Transverse colon (tissue), 4 donors: ENCODE measurements at regions not wholly inside any gene's neighbourhood (a gene's known extent, or its start where the extent isn't known, plus 50 kb on each side); places are given as distances from the start of the nearest gene placed in this dataset.

Source experiments
- DNase-seq: peaks from one replicate; pipeline ENCODE4 v3.0.0-alpha.2; 2019
- H3K27ac ChIP-seq, 4 donors: fragments of 200-600 bp; sonication (generic); 2 replicates each; pipeline ENCODE4 v1.5.1; 2016 to 2018; ENCODE audit warnings: inconsistent platforms in 4 of 4
- H3K27me3 ChIP-seq: fragments of 200-600 bp; sonication (generic); 2 replicates; pipeline ENCODE4 v1.5.1; 2017; ENCODE audit warnings: inconsistent platforms
- H3K36me3 ChIP-seq, 4 donors: fragments of 200-600 bp; sonication (generic); 2 replicates each; pipeline ENCODE4 v1.5.1; 2017 to 2019; ENCODE audit warnings: inconsistent platforms in 4 of 4
- H3K4me1 ChIP-seq, 4 donors: fragments of 200-600 bp; sonication (generic); 2 replicates each; pipeline ENCODE4 v1.5.1; 2017 to 2020; ENCODE audit warnings: inconsistent platforms in 4 of 4
- H3K4me3 ChIP-seq, 4 donors: fragments of 200-600 bp; sonication (generic); 1 replicate in 1 of 4; 2 replicates in 3 of 4; pipeline versions ENCODE4 v1.5.1 to v1.6.1; 2017 to 2019; ENCODE audit warnings: inconsistent platforms in 4 of 4
- H3K9me3 ChIP-seq, 2 donors: fragments of 200-600 bp; sonication (generic); 2 replicates each; pipeline ENCODE4 v1.5.1; 2017 to 2019; ENCODE audit warnings: inconsistent platforms in 2 of 2
- EP300 ChIP-seq: sonication (generic); formaldehyde crosslinking; IDR thresholded peaks from one replicate; pipeline ENCODE4 v1.6.1; 2017; ENCODE audit warnings: antibody characterized with exemption, low read depth
- POLR2A ChIP-seq: fragments of 450-650 bp; IDR thresholded peaks from one replicate; pipeline ENCODE4 v1.6.1; 2016; ENCODE audit warnings: antibody characterized with exemption, mild to moderate bottlenecking, moderate library complexity
- POLR2AphosphoS5 ChIP-seq, 3 donors: sonication (generic); formaldehyde crosslinking; IDR thresholded peaks; one replicate each; pipeline ENCODE4 v1.6.1; 2016; ENCODE audit warnings: antibody characterized with exemption in 3 of 3
- WGBS, 2 donors: methylation state at CpG; one replicate each; pipeline ENCODE4 v1.1.5; 2018; ENCODE audit warnings: low coverage in 1 of 2; 5-methylcytosine and 5-hydroxymethylcytosine counted together
- in situ Hi-C, 4 donors: fragments of 200-750 bp; cut with MboI; loops; one replicate each; pipeline versions ENCODE4 v1.15.0 to v1.15.1; 2017; ENCODE audit warnings: low sequenced_read_pairs in 3 of 4, low pct_ligation_motif_present in 1 of 4, low pct_unique_long_range_greater_than_20kb in 1 of 4
- intact Hi-C: fragments of 100-400 bp; cut with DNase I; formaldehyde crosslinking; loops from one replicate; pipeline ENCODE4 v1.15.1; 2023; ENCODE audit warnings: low total_unique reads
- TF ChIP-seq, protein P1 (sequence below), 5 experiments: fragments of 200-600 bp in 3 of 5; fragments of 450-650 bp in 2 of 5; sonication (generic) in 3 of 5; IDR thresholded peaks; 1 replicate in 2 of 5; 2 replicates in 3 of 5; pipeline ENCODE4 v1.5.1; 2016 to 2017; ENCODE audit warnings: antibody characterized with exemption in 5 of 5, inconsistent platforms in 3 of 5, mild to moderate bottlenecking in 2 of 5, moderate library complexity in 1 of 5

DNA sequence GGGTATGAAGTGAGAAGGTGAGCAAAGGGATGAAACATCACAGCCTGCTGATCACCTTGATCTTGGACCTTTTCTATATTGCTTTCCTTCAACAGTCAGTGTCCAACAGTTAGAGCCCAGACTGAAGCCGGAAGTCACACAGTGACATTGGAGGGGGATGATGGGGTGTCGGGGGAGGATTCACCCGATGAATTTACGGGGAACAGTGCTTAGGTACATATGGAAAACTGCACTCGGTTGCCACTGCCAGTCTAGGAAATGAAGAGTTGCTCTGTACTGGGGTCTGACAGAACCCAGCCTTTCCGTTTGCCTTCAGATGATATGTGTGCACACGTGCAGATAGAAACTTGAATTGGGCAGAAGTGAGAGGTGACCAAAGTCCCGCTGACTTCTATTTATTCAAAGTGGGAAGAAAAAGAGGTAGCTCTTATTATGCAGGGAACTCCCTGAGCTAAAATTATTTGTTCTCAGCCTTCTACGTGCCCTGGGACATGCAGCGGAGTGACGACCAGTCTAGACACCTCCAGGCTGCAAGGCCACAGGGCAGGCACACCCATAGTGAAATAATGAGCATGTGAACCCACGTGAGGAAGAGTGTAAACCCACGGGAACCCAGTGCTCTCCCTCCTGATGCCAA, 107.2 kb upstream of the INHBA start:
- H3K9me3 ChIP-seq: no peaks in the 10 kb centered on the region
- no peaks in the 10 kb centered on the region for H3K27me3 ChIP-seq
- no peak overlapping the region for H3K4me3 ChIP-seq
- H3K27ac ChIP-seq: no peak overlapping the region
- no peak for DNase-seq
- H3K4me1 ChIP-seq: no peaks in the 10 kb centered on the region
- WGBS, 2 donors: 74 to 83% methylated on average over 7 to 13 of the region's 13 CpGs
- intact Hi-C loops: no loop called here
- TF ChIP-seq, protein P1, sequence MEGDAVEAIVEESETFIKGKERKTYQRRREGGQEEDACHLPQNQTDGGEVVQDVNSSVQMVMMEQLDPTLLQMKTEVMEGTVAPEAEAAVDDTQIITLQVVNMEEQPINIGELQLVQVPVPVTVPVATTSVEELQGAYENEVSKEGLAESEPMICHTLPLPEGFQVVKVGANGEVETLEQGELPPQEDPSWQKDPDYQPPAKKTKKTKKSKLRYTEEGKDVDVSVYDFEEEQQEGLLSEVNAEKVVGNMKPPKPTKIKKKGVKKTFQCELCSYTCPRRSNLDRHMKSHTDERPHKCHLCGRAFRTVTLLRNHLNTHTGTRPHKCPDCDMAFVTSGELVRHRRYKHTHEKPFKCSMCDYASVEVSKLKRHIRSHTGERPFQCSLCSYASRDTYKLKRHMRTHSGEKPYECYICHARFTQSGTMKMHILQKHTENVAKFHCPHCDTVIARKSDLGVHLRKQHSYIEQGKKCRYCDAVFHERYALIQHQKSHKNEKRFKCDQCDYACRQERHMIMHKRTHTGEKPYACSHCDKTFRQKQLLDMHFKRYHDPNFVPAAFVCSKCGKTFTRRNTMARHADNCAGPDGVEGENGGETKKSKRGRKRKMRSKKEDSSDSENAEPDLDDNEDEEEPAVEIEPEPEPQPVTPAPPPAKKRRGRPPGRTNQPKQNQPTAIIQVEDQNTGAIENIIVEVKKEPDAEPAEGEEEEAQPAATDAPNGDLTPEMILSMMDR (IDR thresholded peaks at IDR 0.05): no peak
- no peak for TF ChIP-seq EP300
- TF ChIP-seq POLR2AphosphoS5 (IDR thresholded peaks at IDR 0.05): no peak
- TF ChIP-seq POLR2A: no peak
- in situ Hi-C loops: no loop called here
- H3K36me3 ChIP-seq: no peaks in the 10 kb centered on the region

- H3K36me3 ChIP-seq: no peaks in the 10 kb centered on the region
- no peak for TF ChIP-seq EP300
- TF ChIP-seq, protein P1 (IDR thresholded peaks at IDR 0.05): no peak
- TF ChIP-seq POLR2AphosphoS5 (IDR thresholded peaks at IDR 0.05): no peak
- TF ChIP-seq POLR2A: no peak
- no peak for DNase-seq
- in situ Hi-C loops: no loop called here
- no peaks in the 10 kb centered on the region for H3K27me3 ChIP-seq
- H3K27ac ChIP-seq: no peak overlapping the region
- no peaks in the 10 kb centered on the region for H3K9me3 ChIP-seq
- 52 to 78% methylated on average over 1 of the region's 1 CpG for WGBS, 2 donors
- no peak overlapping the region for H3K4me3 ChIP-seq
- no peaks in the 10 kb centered on the region for H3K4me1 ChIP-seq
- intact Hi-C loops: no loop called here
These were observed 106.6 kb upstream of the INHBA start for GRCh38 chr7:41809529-41809939.

- H3K9me3 ChIP-seq: no peaks in the 10 kb centered on the region
- H3K36me3 ChIP-seq: no peaks in the 10 kb centered on the region
- 93 to 95% methylated on average over 2 of the region's 2 CpGs for WGBS, 2 donors
- no peak for DNase-seq
- in situ Hi-C loops (no loop called here), intact Hi-C loops (no loop called here)
- no peak overlapping the region for H3K27ac ChIP-seq
- TF ChIP-seq EP300: no peak
- TF ChIP-seq POLR2A: no peak
- TF ChIP-seq, protein P1 (IDR thresholded peaks at IDR 0.05): no peak
- TF ChIP-seq POLR2AphosphoS5 (IDR thresholded peaks at IDR 0.05): no peak
- H3K4me1 ChIP-seq: no peaks in the 10 kb centered on the region
- H3K27me3 ChIP-seq: no peaks in the 10 kb centered on the region
- no peak overlapping the region for H3K4me3 ChIP-seq
These were observed 106.2 kb upstream of the INHBA start for GRCh38 chr7:41809116-41809515.

- 91% methylated on average over 3 of the region's 3 CpGs; no CpG with 5 or more reads in 1 of the 2 donors for WGBS, 2 donors
- in situ Hi-C loops (no loop called here), intact Hi-C loops (no loop called here)
- Histone ChIP-seq H3K4me3 (no peak overlapping the region), H3K4me1 (no peaks in the 10 kb centered on the region), H3K27ac (no peak overlapping the region), H3K27me3 (no peaks in the 10 kb centered on the region), H3K9me3 (no peaks in the 10 kb centered on the region), H3K36me3 (no peaks in the 10 kb centered on the region)
- no peak for DNase-seq
- no peak for TF ChIP-seq EP300
- TF ChIP-seq POLR2AphosphoS5 (IDR thresholded peaks at IDR 0.05): no peak
- TF ChIP-seq POLR2A: no peak
- TF ChIP-seq, protein P1 (IDR thresholded peaks at IDR 0.05): no peak
These were observed 105.7 kb upstream of the INHBA start for GRCh38 chr7:41808541-41808940.
